ENCODE measurements at regions not wholly inside any gene's neighbourhood (a gene's known extent, or its start where the extent isn't known, plus 50 kb on each side); places are given as distances from the start of the nearest gene placed in this dataset.
A peak's percentile ranks its signal among the peaks of the same experiment; 100 is the strongest.

GRCh38 chr17:77319211-77320043, 178.7 kb downstream of the SEC14L1 start (continued):
- TF ChIP-seq, protein P1, sequence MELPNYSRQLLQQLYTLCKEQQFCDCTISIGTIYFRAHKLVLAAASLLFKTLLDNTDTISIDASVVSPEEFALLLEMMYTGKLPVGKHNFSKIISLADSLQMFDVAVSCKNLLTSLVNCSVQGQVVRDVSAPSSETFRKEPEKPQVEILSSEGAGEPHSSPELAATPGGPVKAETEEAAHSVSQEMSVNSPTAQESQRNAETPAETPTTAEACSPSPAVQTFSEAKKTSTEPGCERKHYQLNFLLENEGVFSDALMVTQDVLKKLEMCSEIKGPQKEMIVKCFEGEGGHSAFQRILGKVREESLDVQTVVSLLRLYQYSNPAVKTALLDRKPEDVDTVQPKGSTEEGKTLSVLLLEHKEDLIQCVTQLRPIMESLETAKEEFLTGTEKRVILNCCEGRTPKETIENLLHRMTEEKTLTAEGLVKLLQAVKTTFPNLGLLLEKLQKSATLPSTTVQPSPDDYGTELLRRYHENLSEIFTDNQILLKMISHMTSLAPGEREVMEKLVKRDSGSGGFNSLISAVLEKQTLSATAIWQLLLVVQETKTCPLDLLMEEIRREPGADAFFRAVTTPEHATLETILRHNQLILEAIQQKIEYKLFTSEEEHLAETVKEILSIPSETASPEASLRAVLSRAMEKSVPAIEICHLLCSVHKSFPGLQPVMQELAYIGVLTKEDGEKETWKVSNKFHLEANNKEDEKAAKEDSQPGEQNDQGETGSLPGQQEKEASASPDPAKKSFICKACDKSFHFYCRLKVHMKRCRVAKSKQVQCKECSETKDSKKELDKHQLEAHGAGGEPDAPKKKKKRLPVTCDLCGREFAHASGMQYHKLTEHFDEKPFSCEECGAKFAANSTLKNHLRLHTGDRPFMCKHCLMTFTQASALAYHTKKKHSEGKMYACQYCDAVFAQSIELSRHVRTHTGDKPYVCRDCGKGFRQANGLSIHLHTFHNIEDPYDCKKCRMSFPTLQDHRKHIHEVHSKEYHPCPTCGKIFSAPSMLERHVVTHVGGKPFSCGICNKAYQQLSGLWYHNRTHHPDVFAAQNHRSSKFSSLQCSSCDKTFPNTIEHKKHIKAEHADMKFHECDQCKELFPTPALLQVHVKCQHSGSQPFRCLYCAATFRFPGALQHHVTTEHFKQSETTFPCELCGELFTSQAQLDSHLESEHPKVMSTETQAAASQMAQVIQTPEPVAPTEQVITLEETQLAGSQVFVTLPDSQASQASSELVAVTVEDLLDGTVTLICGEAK (IDR thresholded peaks at IDR 0.05): peak; percentile 75
- TF ChIP-seq, protein P1 (CRISPR knock-in tag; IDR thresholded peaks at IDR 0.05): no peak
- TF ChIP-seq SPI1 (IDR thresholded peaks at IDR 0.05; ENCODE audit: borderline replicate concordance, low read depth, low read length): peak; percentile 40; the same call in 1 of the 2 replicates
- peak in 1 of 2 experiments; percentile 6; a peak in 1 of 4 replicates for TF ChIP-seq TEAD1 (CRISPR knock-in tag; IDR thresholded peaks at IDR 0.05)
- TF ChIP-seq, protein P2, sequence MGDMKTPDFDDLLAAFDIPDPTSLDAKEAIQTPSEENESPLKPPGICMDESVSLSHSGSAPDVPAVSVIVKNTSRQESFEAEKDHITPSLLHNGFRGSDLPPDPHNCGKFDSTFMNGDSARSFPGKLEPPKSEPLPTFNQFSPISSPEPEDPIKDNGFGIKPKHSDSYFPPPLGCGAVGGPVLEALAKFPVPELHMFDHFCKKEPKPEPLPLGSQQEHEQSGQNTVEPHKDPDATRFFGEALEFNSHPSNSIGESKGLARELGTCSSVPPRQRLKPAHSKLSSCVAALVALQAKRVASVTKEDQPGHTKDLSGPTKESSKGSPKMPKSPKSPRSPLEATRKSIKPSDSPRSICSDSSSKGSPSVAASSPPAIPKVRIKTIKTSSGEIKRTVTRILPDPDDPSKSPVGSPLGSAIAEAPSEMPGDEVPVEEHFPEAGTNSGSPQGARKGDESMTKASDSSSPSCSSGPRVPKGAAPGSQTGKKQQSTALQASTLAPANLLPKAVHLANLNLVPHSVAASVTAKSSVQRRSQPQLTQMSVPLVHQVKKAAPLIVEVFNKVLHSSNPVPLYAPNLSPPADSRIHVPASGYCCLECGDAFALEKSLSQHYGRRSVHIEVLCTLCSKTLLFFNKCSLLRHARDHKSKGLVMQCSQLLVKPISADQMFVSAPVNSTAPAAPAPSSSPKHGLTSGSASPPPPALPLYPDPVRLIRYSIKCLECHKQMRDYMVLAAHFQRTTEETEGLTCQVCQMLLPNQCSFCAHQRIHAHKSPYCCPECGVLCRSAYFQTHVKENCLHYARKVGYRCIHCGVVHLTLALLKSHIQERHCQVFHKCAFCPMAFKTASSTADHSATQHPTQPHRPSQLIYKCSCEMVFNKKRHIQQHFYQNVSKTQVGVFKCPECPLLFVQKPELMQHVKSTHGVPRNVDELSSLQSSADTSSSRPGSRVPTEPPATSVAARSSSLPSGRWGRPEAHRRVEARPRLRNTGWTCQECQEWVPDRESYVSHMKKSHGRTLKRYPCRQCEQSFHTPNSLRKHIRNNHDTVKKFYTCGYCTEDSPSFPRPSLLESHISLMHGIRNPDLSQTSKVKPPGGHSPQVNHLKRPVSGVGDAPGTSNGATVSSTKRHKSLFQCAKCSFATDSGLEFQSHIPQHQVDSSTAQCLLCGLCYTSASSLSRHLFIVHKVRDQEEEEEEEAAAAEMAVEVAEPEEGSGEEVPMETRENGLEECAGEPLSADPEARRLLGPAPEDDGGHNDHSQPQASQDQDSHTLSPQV (IDR thresholded peaks at IDR 0.05): peak; percentile 69; the same call in 1 of the 2 replicates
- TF ChIP-seq LCOR (CRISPR knock-in tag; IDR thresholded peaks at IDR 0.05): peak; percentile 46; the same call in 1 of the 2 replicates
- TF ChIP-seq CAMTA2 (CRISPR knock-in tag; conservative IDR thresholded peaks at IDR 0.05): no peak
- peak; percentile 91 for TF ChIP-seq TAF1 (IDR thresholded peaks at IDR 0.05; ENCODE audit: control insufficient read depth, extremely low read depth, insufficient read depth, low read length, severe bottlenecking)
- 0 out of 3 replicates have a peak, but pooled peaks of 1 of the 2 experiments have one; percentile 27 for TF ChIP-seq CBX3 (IDR thresholded peaks at IDR 0.05; ENCODE audit: borderline replicate concordance in 1 of 2, low read length in 2 of 2)
- TF ChIP-seq HDAC2 (IDR thresholded peaks at IDR 0.05): 0 out of 2 replicates have a peak, but pooled peaks have one; percentile 48
- TF ChIP-seq ZNF830 (CRISPR knock-in tag; IDR thresholded peaks at IDR 0.05): no peak
- TF ChIP-seq ZBTB1 (CRISPR knock-in tag; IDR thresholded peaks at IDR 0.05; ENCODE audit: borderline replicate concordance, low read depth): 0 out of 2 replicates have a peak, but pooled peaks have one; percentile 17
- 0 out of 2 replicates have a peak, but pooled peaks have one; percentile 55 for TF ChIP-seq SMARCA4 (IDR thresholded peaks at IDR 0.05)
- TF ChIP-seq ZNF263 (CRISPR knock-in tag; IDR thresholded peaks at IDR 0.05; ENCODE audit: borderline replicate concordance): peak; percentile 81
